HG03060 (cell line): ENCODE measurements at regions not wholly inside any gene's neighbourhood (a gene's known extent, or its start where the extent isn't known, plus 50 kb on each side); places are given as distances from the start of the nearest gene placed in this dataset.

Experiments used
- ATAC-seq: cut with Tn5 transposase; IDR thresholded peaks from one replicate; pipeline ENCODE4 v1.9.1; 2021; ENCODE audit warnings: low read depth, moderate number of reproducible peaks; ENCODE audit not compliant: unreplicated experiment

DNA sequence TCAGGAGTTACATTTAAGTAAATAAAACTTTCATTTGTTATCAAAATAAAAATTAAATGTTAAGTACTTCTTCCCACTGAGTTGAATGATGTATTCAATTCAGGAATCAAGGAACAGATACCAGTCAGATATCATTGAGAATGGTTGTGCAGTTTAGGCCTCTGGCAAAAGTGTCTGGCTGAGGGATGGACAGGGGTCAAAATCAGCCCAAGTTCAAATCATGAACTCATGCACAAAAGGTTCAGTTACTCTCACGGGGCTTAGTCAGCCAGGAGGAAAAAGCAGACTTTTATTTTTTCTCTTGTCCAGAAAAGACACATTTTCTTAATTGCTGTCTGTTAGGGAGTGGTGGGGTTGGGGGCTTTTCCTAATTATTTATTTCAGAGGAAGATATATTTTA, 166.3 kb downstream of the RASSF9 start:
- ATAC-seq = no peak

DNA sequence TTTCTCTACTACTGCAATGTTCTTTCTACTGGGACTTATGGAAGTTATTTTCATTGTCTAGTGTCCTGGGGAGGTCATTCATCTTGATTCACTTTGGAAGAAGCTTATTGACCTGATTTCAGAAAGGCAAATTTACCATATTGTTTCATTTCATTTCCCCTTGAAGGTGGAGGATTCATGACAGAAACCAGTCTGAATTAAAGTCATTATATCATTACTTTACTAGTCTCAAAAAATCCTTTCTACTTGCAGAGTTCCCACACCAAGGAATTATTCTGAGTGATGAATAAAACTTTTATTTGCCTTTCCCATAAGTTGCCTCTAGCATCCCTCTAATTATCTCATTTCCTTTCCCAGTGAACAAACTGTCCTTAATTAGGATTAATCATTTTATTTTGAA, 163.8 kb downstream of the RASSF9 start:
- no peak for ATAC-seq

DNA sequence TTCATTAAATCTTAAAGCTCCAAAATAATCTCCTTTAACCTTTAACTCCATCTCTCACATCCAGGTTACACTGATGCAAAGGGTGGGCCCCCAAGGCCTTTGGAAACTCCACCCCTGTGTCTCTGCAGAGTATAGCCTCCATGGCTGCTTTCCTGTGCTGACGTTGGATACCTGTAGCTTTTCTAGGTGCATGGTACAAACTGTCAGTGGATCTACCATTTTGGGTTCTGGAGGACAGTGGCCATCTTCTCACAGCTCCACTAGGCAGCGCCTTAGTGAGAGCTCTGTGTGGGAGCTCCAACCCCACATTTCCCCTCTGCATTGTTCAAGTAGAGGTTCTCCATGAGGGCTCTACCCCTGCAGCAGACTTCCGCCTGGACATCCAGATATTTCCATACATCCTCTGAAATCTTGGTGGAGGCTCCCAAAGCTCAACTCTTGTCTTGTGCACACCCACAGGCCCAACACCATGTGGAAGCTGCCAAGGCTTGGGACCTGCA, 162.2 kb downstream of the RASSF9 start:
- no peak for ATAC-seq

DNA sequence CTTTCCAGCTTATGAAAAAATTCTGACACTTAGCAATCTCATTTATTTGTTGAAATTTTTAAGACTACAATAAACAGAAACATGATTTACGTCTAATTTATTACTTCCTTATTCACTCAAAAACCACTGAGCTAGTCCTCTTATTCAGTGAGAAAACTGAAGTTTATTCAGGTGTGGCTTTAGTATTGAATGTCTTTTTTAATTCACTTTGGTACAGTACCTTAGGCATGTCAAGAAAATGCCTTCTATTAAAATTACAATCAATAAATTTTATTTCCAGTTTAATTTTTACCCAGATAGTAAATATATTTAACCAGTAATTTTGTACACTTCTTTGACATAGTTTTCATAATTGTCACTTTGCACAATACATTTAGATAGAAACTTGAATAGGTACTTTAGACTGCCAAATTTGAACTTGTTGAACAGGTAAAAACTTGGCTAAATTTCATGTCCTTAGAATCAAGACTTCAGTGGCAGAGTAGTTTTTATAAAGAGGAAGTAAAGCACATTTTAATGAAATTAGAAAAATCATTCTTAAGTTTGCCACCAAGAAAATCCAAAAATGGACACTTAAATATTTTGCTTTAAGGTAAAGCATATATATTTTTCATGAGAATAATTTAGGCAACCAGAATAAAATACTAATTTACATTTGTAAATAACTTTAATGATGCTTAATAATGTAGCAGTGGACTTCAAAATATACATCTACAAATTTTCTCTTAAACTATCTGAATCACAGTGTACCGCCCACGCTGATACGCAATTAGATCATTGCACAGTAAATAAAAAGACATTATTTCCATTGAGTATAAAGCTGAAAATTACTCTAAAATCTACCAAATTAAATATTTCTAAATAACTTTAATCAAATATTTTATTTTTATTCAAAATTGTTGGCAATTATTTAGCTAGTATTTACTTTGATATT, 159.1 kb downstream of the RASSF9 start:
- ATAC-seq = no peak

DNA sequence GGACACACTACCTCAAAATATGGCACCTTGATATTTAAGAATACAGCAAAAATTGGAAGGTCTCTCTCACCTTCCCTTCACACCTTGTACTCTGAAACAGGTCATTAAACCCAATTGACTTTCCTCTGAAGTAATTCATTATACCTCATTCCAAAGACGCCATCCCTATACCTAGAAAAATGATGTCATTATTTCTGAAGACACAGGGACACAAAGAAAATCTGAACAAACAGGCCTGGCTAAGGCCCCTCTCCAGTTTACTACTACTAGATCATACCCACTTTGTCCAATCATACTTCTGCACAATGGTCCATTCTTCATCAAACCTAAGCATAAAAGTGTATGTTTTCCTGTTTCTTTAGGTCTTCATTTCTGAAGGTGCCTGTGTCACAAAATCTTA, 156.9 kb downstream of the RASSF9 start:
- no peak for ATAC-seq

DNA sequence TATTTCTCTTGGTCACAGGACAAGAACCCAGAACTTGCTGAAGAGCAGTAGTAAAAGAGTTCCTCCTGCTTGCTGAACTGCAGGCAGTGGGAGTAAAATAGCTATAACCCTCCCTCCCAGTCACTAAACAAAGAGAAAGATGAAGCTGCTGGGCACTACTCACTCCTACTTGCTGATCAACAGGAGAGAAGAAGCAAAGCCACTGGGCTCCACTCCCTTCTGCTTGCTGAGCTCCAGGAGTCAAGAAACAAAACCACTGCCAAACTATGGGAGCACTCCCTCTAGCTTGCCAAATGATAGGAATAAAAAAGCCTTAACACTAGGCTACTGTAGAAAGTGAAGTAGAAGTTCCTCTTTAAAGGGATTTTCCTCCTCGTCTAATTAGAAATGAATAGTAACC, 155.3 kb downstream of the RASSF9 start:
- ATAC-seq = no peak

DNA sequence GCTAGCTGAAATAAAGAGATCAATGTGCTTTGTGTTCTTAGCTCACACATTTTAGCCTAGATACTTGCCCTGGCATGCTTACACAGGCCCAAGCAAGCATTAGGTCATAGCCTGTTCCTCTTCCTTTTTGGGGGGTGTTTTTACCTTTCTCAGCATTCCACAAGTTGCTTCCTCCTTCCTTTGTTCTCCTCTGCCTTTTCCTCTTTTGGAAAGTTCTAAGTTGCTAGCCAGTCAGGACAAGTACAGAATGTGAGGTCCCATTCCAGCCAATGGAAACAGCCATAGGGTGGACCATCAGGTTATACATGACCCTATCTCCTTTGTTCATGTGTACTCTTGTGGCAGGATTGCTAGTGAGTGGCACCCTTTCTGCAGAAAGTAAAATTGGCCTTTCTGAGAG, 154.9 kb downstream of the RASSF9 start:
- no peak for ATAC-seq

DNA sequence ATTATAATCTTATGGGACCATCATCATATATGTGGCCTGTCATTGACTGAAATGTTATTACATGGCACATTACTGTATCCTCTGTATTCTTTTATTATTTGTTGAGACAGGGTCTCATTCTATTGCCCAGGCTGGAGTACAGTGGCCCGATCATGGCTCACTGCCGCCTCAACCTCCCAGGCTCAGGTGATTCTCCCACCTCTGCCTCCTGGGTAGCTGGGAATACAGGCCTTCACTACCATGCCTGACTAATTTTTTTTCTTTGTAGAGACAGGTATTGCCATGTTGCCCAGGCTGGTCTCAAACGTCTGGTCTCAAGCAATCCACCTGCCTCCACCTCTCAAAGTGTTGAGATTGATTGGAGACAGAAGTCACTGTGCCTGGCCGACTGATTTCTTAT, 153.2 kb downstream of the RASSF9 start:
- no peak for ATAC-seq

DNA sequence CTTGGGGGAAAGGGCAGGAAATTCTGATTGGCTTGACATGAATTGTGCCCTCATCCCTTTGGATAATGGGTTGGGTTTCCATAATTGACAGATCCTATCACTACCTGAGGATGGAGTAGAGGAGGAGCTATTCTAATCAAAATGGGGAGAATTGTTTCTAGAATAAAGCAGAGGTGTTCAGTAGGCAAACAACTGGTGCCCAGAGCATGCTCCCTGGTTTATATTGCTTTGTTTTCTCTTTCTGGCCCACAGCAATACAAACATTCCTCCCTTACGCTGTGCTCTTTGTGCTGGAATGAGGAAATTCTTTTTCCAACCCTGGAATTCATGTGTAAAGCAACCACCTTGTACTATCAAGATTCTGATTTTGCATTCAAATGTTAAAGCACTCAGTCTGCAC, 147.4 kb downstream of the RASSF9 start:
- ATAC-seq = no peak

DNA sequence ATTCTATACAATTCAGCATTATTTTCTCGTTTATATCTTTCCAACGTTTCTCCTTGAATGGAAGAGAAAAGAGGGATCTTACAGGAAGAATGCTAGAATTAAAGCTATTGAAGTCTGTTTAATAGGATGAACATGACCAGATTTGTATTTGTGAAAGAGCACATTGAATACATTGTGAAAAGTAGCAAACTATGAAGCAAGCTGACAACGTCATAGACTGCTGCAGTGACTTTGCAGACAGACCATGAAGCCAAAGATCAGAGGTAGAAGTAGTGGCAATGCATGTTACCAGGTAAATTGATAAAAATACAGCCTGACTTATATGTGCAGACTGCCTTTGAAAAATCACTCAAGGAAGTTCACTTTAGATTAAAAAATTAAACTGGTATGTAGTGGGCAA, 146.1 kb downstream of the RASSF9 start:
- no peak for ATAC-seq

DNA sequence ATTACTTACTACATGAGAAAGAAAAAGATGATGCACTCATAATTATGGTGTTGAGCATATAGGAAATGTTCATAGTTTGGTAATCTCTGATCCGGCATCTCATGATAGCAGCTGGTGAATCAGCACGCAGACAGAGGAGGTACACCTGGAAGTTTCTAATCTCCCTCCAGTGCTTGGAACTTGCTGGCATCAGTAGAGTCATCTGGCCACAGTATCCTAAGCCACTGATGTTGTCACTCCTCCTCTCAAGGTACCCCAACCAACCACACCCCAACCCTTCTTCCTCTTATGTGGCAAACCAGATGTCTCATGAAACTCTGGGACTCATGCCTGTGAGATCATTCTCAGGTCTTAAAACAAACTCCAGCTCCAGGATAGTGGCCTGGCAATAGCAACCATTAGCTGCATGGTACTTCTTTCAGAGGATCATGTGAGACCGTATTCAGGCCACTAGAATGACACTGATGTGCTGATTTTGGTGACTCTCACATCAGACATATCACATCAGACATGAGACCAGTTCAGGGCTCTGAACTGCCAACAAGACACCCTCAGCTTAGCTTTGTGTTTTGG, 143.0 kb downstream of the RASSF9 start:
- no peak for ATAC-seq

DNA sequence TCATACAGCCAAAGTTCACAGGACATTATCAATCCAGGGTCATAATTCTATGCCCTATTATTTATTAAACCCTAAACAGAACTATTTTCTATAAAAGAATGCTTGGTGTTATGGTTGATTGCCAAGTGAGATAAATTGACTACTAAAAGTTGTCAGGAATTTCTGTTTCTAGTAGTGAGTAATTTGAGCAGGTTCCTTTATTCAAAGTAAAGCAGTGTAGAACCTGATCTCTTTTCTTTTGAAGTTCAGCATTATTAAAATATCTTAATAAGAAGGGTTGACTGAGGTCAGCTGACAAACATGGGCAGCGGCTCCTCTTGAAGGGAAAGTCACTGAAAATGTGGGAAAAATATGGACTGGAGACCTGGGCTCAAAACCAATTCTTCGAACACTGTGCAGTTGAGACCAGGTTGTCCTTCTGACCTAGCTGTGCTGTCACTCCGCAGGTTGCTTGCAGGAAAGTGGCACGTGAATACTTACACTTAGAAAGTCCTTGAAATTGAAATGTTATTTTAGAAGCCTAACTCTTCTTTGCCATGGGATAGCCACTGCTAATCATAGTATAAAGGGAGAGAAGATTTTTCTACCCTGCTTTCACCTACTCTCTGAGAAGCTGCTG, 141.0 kb downstream of the RASSF9 start:
- ATAC-seq = no peak

DNA sequence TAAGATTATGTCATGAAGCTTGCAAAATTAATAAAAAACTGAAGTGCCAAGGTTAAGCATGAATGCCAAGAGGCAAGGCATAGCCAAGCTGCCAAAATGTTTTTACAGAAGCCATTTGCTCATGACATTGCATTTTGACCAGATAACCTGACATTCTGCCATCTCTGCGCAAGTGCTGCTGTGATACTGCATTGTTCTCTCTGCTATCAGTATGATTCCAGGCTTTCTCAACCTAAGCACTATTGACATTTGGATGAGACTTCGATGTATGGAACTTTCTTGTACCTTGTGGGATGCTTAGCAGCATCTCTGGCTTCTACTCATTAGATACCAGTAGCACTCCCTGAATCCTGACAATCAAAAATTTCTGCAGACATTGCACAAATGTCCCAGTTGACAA, 139.2 kb downstream of the RASSF9 start:
- ATAC-seq = no peak

DNA sequence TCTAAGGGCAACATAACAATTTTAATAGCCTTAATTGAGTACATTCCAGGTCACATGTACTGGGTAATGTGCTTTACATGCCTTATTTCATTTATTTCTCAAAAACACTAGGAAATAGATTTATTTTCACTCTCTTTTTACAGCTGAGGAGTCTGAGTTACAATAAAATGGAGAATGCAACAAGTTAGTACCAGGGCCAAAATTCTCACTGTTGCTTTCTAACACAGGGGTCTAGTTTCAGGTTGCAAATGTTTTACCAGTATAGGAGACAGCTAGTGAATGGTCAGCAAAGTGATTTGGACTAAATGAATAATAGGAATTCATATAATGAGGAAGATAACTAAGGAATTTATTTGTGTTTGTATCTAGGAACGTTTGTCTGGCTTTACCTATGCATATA, 137.3 kb downstream of the RASSF9 start:
- ATAC-seq = no peak

DNA sequence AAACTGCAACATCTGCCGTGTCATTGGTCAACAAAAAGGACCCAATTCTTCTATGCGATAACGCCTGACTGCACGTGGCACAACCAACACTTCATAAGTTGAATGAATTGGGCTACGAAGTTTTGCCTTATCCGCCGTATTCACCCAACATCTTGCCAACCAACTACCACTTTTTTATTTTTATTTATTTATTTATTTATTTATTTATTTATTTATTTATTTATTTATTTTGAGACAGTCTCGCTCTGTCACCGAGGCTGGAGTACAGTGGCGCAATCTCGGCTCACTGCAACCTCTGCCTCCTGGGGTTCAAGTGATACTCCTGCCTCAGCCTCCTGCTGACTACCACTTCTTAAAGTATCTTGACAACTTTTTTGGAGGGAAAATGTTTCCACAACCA, 127.4 kb downstream of the RASSF9 start:
- no peak for ATAC-seq

DNA sequence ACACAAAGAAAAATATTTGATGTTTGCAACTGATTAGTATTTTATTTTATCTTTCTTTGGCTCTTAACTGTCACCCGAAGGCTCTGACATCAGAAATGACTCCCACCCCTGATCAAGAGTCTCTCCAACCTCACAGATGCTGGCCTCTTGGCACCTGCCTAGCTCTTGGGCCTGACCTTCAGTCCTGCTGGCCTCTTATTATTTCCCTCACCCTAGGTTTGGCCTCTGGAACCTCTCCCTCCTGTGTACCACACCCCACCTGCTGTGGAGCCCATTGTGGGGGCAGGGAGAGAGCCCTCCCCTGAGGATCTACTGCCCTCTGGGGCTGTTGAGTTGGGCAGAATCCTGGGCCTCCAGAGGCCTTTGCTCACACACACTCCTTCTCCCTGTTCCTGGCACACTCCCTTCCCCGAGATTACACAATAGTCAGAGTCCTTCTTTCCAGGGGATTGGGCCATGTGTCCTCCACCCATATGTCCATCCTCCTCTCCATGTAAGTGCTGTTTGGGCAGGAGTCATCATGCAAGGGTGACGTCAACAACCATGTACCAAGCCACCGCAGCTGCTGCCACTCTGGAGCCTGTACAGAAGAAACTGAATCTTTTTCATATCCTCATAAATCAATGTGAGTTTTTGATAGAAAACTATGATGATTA, 124.3 kb downstream of the RASSF9 start:
- ATAC-seq = no peak

DNA sequence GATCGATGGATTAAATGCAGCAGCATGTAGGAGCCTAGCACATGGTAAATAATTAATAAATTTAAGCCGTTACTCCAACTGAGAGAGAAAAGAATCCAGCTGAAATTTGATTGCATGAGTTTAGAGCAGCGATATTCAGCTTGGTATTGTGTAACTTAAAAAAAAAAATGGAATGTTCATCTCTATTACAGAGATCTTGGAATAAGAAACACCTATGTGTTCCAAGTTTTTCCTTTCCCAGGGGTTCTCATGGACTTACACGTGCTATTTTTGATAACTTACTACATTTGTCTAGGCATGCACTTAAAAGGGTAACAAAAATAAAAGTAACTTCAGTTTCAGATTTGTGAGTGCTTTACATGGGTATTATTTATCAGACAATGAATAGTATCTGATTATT, 122.8 kb downstream of the RASSF9 start:
- no peak for ATAC-seq

DNA sequence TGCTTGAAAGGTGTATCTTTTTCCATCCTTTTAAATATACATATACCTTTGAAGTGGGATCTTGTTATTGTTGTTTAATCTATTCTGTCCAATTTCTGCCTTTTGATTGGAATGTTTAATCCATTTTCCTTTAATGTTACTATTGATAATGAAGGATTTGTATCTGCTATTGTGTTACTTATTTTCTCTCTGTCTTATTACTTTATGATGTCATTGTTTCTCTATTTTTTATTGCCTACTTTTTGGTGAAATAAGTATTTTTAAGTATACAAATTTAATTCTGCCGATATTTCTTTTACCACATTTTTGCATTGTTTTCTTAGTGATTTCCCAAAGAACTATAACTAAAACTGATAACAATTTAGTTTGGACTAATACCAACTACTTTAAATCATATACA, 121.8 kb downstream of the RASSF9 start:
- no peak for ATAC-seq

DNA sequence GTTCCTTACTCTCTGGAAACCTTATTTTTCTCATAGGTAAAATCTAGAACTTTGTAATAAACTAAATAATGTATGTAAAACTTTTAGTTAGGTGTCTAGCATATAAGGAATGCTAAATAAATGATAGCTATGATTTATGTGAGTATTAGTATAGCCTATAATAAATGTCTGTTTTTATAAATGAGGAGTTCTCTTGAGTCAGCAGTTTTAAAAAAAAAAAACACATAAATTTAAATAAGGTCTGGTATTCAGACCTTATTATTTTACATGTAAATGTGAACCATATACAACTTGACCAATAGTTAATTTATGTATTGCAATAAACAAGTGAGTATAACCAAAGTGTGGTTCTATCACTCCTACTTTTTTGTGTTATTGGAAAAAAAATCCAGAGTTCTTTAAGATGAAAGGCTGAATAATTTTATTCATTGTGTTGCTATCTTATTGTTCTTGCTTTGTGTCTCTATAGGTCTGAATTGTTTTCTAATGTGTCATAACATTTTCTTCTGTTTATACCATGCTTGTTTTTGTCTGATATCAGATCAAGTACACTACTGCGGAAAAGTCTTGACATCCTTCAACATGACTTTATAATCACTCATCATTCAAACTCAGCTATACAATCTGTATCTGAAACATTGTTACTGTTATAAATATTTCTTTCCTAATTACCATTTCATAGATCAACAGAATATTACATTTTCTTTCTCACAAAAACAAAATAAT, 115.7 kb downstream of the RASSF9 start:
- ATAC-seq = no peak

DNA sequence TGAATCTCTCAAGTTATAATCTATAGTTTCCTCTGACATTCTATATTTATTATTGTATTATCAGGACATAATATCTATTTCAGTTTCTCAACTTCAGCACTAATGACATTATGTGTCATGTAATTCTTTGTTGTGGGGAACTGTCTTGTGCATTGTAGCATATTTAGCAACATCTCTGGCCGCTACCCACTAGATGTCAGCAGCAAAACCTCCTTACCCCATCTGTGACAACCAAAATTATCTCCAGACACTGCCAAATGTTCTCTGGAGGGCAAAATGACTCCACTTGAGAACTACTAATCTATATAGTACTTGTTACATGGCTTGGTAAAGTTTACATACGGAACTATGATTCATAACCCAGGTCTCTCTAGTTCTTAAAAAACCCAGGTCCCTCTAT, 110.2 kb downstream of the RASSF9 start:
- ATAC-seq = no peak
